Non-pigmented ciliary epithelial cell (primary cell): ENCODE measurements at regions not wholly inside any gene's neighbourhood (a gene's known extent, or its start where the extent isn't known, plus 50 kb on each side); places are given as distances from the start of the nearest gene placed in this dataset.
A peak's percentile ranks its signal among the peaks of the same experiment; 100 is the strongest.

Experiments used
- DNase-seq: peaks from one replicate; pipeline ENCODE4 v3.0.0-alpha.2; 2010; ENCODE audit warnings: low read depth

- DNase-seq, result no peak
These were observed 275.1 kb upstream of the NRP1 start for GRCh38 chr10:33609546-33609945.

GRCh38 chr10:33602278-33602677, 267.8 kb upstream of the NRP1 start:
- DNase-seq, result no peak

GRCh38 chr10:33600381-33600780, 265.9 kb upstream of the NRP1 start:
- peak; percentile 17 for DNase-seq

GRCh38 chr10:33596422-33596821, 262.0 kb upstream of the NRP1 start:
- no peak for DNase-seq

- DNase-seq, result no peak
These were observed 260.0 kb upstream of the NRP1 start for GRCh38 chr10:33594475-33594874.

- DNase-seq, result no peak
These were observed 254.6 kb upstream of the NRP1 start for GRCh38 chr10:33588974-33589600.

- peak; percentile 3 for DNase-seq
These were observed 250.1 kb upstream of the NRP1 start for GRCh38 chr10:33584596-33584995.

GRCh38 chr10:33579996-33580395, 245.5 kb upstream of the NRP1 start:
- DNase-seq, result no peak

- no peak for DNase-seq
These were observed 239.1 kb upstream of the NRP1 start for GRCh38 chr10:33573606-33574005.

GRCh38 chr10:33571616-33572015, 237.1 kb upstream of the NRP1 start:
- no peak for DNase-seq

GRCh38 chr10:33570495-33570894, 236.0 kb upstream of the NRP1 start:
- DNase-seq, result no peak

GRCh38 chr10:33569702-33570101, 235.2 kb upstream of the NRP1 start:
- no peak for DNase-seq

- no peak for DNase-seq
These were observed 232.0 kb upstream of the NRP1 start for GRCh38 chr10:33566426-33566825.

- DNase-seq, result no peak
These were observed 231.5 kb upstream of the NRP1 start for GRCh38 chr10:33566001-33566400.

GRCh38 chr10:33565231-33565630, 230.8 kb upstream of the NRP1 start:
- no peak for DNase-seq

- DNase-seq, result no peak
These were observed 224.6 kb upstream of the NRP1 start for GRCh38 chr10:33559105-33559504.

GRCh38 chr10:33557313-33557712, 222.8 kb upstream of the NRP1 start:
- DNase-seq, result no peak

- no peak for DNase-seq
These were observed 222.2 kb upstream of the NRP1 start for GRCh38 chr10:33556620-33557019.

- no peak for DNase-seq
These were observed 221.6 kb upstream of the NRP1 start for GRCh38 chr10:33556103-33556502.

GRCh38 chr10:33553748-33554571, 219.5 kb upstream of the NRP1 start:
- DNase-seq, result no peak

GRCh38 chr10:33552290-33552689, 217.8 kb upstream of the NRP1 start:
- DNase-seq, result no peak

- DNase-seq, result no peak
These were observed 216.3 kb upstream of the NRP1 start for GRCh38 chr10:33550811-33551210.

GRCh38 chr10:33547976-33548375, 213.5 kb upstream of the NRP1 start:
- DNase-seq, result no peak

- DNase-seq, result no peak
These were observed 211.6 kb upstream of the NRP1 start for GRCh38 chr10:33546031-33546430.
